ENCODE measurements at regions not wholly inside any gene's neighbourhood (a gene's known extent, or its start where the extent isn't known, plus 50 kb on each side); places are given as distances from the start of the nearest gene placed in this dataset.

DNA sequence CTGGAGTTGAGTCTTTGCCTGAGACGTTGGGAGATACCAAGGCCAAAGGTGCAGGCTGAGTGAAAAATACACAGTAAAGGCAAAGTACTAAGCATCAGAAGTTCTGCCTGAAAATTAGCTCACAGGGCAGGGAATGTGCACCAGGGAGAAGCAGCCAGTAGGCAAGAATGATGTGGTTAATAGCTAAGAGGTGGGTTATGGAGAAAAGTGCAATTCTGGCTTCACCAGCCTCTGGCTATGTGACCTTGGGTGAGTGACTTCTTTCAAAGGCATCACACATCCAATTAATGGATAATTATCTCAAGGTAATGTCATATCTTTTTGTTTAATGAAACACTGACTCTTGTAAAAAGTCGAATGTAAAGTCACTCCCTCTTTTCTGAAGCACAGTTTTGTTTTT is 230.7 kb upstream of the FGGY start:
- TF ChIP-seq, protein P1, sequence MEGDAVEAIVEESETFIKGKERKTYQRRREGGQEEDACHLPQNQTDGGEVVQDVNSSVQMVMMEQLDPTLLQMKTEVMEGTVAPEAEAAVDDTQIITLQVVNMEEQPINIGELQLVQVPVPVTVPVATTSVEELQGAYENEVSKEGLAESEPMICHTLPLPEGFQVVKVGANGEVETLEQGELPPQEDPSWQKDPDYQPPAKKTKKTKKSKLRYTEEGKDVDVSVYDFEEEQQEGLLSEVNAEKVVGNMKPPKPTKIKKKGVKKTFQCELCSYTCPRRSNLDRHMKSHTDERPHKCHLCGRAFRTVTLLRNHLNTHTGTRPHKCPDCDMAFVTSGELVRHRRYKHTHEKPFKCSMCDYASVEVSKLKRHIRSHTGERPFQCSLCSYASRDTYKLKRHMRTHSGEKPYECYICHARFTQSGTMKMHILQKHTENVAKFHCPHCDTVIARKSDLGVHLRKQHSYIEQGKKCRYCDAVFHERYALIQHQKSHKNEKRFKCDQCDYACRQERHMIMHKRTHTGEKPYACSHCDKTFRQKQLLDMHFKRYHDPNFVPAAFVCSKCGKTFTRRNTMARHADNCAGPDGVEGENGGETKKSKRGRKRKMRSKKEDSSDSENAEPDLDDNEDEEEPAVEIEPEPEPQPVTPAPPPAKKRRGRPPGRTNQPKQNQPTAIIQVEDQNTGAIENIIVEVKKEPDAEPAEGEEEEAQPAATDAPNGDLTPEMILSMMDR (IDR thresholded peaks at IDR 0.05), result no peak
- no peak overlapping the region for H3K27ac Mint-ChIP-seq (ENCODE audit: unreplicated experiment)
- H3K4me1 Mint-ChIP-seq (ENCODE audit: unreplicated experiment), result peaks cover 18% of the 10 kb centered on the region
- H3K27me3 Mint-ChIP-seq (ENCODE audit: unreplicated experiment), result no peaks in the 10 kb centered on the region
- H3K36me3 Mint-ChIP-seq (ENCODE audit: unreplicated experiment), result no peaks in the 10 kb centered on the region
- no peaks in the 10 kb centered on the region for H3K9me3 Mint-ChIP-seq (ENCODE audit: unreplicated experiment)
- H3K4me3 Mint-ChIP-seq (ENCODE audit: unreplicated experiment), result no peak overlapping the region
- no peak for DNase-seq (ENCODE audit: extremely low spot score, unreplicated experiment)

DNA sequence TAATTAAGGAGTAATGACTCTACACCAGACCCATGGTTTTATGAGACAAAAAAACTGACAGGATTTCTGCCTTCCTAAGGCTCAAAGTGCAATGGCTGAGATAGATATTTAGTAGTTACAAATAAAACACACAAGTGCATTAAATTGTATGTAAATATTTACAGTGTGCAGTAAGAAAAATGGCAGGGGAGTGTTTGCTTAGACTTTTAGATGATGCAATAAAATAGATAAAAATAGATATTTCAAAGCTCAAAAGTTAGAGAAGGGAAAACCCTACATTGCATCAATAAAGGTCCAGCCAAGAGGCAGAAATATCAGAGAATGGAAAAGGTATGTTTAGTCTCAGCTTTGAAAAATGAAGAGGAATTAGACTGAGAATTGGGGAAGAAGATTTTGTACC is 226.3 kb upstream of the FGGY start:
- no peaks in the 10 kb centered on the region for H3K9me3 Mint-ChIP-seq (ENCODE audit: unreplicated experiment)
- peaks cover 17% of the 10 kb centered on the region for H3K4me1 Mint-ChIP-seq (ENCODE audit: unreplicated experiment)
- DNase-seq (ENCODE audit: extremely low spot score, unreplicated experiment), result no peak
- H3K27me3 Mint-ChIP-seq (ENCODE audit: unreplicated experiment), result no peaks in the 10 kb centered on the region
- H3K36me3 Mint-ChIP-seq (ENCODE audit: unreplicated experiment), result no peaks in the 10 kb centered on the region
- H3K27ac Mint-ChIP-seq (ENCODE audit: unreplicated experiment), result no peak overlapping the region
- no peak overlapping the region for H3K4me3 Mint-ChIP-seq (ENCODE audit: unreplicated experiment)
- TF ChIP-seq, protein P1 (IDR thresholded peaks at IDR 0.05), result no peak

DNA sequence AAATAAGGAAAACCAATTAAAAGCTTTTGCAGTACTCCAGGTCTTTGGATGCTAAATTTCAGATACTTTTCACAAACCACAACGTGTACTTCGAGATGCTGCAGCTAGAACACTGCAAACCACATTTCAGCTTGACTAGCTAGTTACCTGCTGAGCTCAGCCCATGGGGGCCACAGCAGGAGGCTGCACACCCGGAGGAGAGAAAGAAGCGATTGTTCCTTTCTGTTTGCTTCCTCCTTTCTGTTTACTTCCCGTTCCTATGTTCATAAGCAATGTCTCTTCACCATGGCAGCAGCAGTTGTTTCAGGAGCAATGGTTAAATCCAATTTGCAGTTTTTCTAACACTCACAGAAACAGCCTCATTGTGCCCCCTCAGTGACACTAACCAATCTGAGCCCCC is 225.6 kb upstream of the FGGY start:
- no peaks in the 10 kb centered on the region for H3K9me3 Mint-ChIP-seq (ENCODE audit: unreplicated experiment)
- H3K36me3 Mint-ChIP-seq (ENCODE audit: unreplicated experiment), result no peaks in the 10 kb centered on the region
- DNase-seq (ENCODE audit: extremely low spot score, unreplicated experiment), result no peak
- no peak overlapping the region for H3K4me3 Mint-ChIP-seq (ENCODE audit: unreplicated experiment)
- H3K27me3 Mint-ChIP-seq (ENCODE audit: unreplicated experiment), result no peaks in the 10 kb centered on the region
- no peak overlapping the region for H3K27ac Mint-ChIP-seq (ENCODE audit: unreplicated experiment)
- TF ChIP-seq, protein P1 (IDR thresholded peaks at IDR 0.05), result no peak
- H3K4me1 Mint-ChIP-seq (ENCODE audit: unreplicated experiment), result peaks cover 17% of the 10 kb centered on the region

DNA sequence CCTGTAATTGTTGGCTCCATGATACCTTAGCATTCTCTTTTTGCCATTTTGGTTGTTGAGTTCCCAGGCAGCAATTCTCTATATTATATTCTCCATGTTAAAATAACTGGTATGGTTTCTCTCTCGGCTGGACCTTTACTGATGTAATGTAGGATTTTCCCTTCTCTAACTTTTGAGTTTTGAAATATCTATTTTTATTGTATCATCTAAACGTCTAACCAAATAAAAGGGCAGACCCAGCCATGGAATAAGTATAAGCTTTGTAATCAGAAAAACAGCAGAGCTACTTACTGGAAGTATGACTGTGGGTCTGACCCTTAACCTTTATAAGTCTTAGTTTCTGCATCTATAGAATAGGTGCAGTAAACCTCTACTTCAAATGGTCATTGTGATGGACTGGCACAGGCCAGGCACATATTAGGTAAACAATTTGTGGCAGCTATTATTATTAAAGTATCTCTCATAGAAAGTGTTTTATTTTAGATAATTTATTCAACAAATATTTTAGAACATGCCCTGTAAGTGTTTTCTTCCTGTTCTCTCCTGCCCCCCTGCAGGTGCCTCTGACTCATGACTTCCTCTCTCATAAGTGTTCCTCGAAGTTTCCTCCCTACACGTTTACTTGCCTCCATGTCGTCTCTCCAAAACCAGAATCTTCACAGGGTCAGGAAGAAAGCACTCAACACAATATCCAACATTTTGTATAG is 224.9 kb upstream of the FGGY start:
- TF ChIP-seq, protein P1 (IDR thresholded peaks at IDR 0.05), result no peak
- no peaks in the 10 kb centered on the region for H3K36me3 Mint-ChIP-seq (ENCODE audit: unreplicated experiment)
- no peak overlapping the region for H3K27ac Mint-ChIP-seq (ENCODE audit: unreplicated experiment)
- no peak overlapping the region for H3K4me3 Mint-ChIP-seq (ENCODE audit: unreplicated experiment)
- H3K27me3 Mint-ChIP-seq (ENCODE audit: unreplicated experiment), result no peaks in the 10 kb centered on the region
- H3K9me3 Mint-ChIP-seq (ENCODE audit: unreplicated experiment), result no peaks in the 10 kb centered on the region
- peaks cover 17% of the 10 kb centered on the region for H3K4me1 Mint-ChIP-seq (ENCODE audit: unreplicated experiment)
- no peak for DNase-seq (ENCODE audit: extremely low spot score, unreplicated experiment)

DNA sequence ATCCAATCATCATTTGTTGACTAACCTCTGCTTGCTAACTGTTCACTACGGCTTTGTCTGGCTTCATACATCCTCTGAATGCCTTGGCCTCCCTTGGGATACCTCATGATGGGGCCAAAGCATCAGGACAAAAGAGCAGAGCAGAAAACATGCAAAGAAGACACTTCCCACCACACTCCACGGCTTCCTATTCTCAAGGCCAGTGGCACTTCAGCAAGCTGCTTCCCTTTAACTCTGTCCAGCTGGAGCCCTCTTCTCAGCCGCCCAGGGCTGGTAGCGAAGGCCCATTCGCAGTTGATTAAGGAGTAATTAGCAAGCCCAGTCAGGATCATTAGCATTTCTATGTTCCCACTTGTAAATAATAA is 224.3 kb upstream of the FGGY start:
- H3K9me3 Mint-ChIP-seq (ENCODE audit: unreplicated experiment), result no peaks in the 10 kb centered on the region
- no peak overlapping the region for H3K4me3 Mint-ChIP-seq (ENCODE audit: unreplicated experiment)
- H3K27me3 Mint-ChIP-seq (ENCODE audit: unreplicated experiment), result no peaks in the 10 kb centered on the region
- no peak overlapping the region for H3K27ac Mint-ChIP-seq (ENCODE audit: unreplicated experiment)
- no peak for DNase-seq (ENCODE audit: extremely low spot score, unreplicated experiment)
- H3K36me3 Mint-ChIP-seq (ENCODE audit: unreplicated experiment), result no peaks in the 10 kb centered on the region
- peaks cover 17% of the 10 kb centered on the region for H3K4me1 Mint-ChIP-seq (ENCODE audit: unreplicated experiment)
- TF ChIP-seq, protein P1 (IDR thresholded peaks at IDR 0.05), result no peak

Data from osteocyte (in vitro differentiated cells).